GM21619 (cell line): ENCODE measurements at regions not wholly inside any gene's neighbourhood (a gene's known extent, or its start where the extent isn't known, plus 50 kb on each side); places are given as distances from the start of the nearest gene placed in this dataset.

Source experiments
- ATAC-seq: cut with Tn5 transposase; IDR thresholded peaks from one replicate; pipeline ENCODE4 v1.9.1; 2021; ENCODE audit not compliant: unreplicated experiment

GRCh38 chr2:120424274-120424796 is 78.4 kb downstream of the INHBB start:
- no peak for ATAC-seq

DNA sequence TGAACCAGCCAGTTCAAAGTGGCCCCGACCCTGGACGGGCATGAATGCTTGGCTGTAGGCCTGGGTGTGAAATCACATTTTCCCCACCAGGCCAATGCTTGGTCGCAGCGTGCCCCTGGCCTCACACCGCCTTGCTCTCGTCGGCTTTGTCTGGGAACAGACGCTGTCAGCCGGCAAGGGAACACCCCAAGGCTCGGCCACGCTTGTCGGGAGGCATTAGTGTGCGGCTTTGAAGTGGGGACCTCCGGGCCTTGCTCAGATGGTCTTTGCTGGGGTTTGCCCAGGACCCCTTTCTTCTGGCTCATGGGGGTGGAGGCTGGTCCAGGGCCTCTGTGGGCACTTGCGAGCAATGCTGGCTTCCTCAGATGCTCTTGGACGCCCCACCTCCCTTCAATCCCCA is 79.1 kb downstream of the INHBB start:
- no peak for ATAC-seq

- no peak for ATAC-seq
Measured at GRCh38 chr2:120428748-120429147, 82.8 kb downstream of the INHBB start.

GRCh38 chr2:120429586-120430500 is 83.9 kb downstream of the INHBB start:
- no peak for ATAC-seq

DNA sequence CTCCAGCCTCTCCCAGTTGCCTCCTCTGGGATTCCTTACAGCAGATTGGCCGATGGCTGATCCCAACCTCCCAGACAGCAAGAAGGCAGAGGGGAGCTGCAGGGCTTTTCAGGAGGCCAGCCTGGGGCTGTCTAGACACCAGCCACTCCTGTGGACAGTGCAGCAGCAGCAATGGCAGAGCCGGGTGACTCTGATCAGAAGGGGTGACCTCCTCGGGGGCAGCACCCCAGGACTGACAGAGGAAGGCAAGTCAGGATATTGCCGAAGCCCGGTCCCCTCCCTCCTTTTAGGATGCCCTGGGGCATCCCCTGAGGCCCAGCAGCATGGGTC is 84.5 kb downstream of the INHBB start:
- ATAC-seq: no peak

- no peak for ATAC-seq
Measured at GRCh38 chr2:120430957-120431356, 85.0 kb downstream of the INHBB start.

DNA sequence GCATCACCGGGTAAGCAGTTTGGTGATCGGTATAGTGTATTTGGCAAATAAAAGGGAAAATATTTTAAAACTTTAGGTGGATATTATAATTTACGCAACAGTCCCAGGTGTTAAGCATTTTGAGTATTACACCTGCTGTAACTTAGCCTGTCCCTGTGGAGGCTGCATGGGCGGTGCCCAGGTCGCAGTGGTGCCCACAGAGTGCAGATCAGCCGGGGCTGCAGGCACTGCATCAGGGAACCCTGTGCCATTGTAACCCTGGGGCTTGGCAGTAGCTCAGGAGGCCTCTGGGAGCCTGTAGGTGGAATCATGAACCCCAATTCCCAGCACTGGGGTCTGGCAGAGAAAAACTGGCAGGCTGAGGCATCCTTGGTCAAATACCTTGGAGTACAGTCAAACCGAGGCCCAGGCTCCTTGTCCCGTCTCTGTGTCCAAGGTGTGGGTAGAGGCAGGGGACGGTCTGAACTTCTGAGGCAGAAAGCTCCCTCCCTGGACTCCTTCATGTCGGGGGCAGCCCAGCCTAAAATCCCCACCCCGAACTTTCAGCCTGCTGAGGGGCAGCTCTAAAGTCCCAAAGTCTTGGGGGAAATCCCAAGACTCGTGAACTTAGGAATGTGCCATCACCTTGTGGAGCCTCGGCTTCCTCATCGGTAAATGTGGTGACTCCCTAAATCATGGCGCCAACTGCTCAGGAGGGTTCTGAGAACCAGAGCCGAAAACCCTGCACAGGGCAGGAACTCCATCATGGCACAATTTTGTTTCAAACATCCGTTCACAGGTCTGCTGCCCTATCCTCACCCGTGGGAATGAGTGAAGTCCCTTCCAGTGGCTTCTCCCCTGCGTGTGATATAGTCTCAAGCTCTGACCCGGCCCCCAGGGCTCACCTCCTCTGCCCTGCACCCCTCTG is 85.7 kb downstream of the INHBB start:
- no peak for ATAC-seq

DNA sequence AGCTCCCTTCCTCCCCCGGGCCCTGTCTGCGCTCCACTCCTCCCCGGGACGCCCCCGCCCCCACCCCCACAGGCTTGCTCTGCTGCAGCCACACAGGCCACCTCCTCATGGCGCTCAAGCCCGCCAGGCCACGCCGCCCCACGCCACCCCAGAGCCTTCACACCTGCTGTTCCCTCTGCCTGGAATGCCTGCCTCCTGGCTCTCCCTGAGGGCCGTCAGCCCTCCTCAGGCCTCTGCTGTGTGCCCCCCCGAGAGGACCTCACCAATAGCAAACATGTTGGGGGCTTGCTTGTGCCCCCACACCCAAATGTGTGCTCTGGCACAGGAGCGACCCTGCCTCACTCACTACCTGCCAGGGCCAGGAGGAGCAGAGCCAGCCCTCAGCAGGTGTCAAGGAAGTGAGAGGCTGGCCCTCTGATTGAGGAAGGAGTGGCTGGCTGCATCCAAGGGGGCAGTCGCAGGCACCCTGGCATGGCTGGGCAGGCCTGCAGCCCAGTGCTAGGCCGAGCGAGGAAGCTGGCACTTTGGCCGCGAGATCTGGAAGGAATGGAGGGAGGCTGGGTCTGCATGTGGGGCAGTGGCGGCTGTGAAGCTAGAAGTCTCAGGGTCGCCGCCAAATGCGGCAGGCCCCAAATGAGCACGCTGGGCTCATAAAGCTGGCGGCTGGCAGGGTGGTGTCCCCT is 86.5 kb downstream of the INHBB start:
- no peak for ATAC-seq

- no peak for ATAC-seq
Measured at GRCh38 chr2:120432976-120433815, 87.3 kb downstream of the INHBB start.

DNA sequence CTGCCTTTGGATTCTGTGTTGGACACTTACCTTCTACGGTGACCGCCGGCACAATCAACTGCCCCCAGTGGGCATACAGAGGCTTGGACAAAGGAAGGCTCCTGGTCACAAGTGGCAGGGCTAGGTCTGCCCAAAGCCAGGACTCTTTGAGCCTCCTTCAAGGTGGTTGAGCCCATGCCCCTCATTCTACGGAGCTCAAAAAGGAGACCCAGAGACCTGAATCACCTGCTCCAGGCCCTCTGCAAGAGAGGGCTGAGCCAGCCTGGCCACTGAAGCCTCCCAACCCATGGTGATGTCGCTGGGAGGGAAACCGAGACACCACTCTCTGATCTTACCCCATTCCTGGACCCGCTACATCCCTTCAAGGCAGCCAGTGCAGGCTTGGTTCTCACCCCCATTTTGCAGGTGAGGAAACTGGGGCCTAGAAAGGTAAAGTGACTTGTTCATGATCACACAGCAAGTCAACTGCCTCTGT is 87.9 kb downstream of the INHBB start:
- no peak for ATAC-seq

GRCh38 chr2:120434492-120435308 is 88.8 kb downstream of the INHBB start:
- no peak for ATAC-seq

DNA sequence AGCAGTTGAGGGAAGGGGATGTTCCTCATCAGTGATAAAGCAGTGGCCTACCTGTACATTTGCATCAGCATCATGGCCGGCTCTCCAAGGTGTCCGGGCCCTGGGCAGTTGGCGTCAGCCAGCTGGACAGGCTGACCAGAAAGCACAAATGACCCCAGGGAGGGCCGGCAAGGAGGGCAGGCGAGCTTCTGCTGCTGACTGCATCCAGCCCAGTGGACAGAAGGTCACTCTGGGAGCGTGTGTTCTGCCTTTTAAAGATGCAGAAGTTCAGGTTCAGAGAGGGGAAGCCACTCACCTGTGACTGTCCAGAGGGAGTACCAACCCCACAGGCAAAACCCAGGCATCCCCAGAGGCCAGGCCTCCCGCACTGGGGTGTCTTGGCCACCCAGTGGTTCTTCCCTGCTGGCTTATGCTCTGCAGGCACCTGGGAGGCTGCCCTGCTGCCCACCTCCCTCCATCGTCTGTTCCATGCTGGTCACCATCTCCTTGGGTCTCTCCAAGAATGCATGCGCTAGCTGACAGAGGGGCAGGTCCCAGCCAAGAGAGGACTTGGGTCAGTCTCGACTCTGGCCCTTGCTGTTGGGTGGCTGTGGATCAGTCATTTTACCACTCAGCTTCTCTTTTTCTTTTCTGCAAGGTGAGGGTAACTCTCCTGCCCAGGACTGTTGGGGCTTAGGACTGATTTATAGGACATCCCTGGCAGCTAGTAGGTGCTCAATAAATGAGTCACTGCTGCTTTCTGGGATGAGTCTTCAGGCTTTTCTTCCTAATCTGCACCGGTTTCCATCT is 89.9 kb downstream of the INHBB start:
- ATAC-seq: no peak

DNA sequence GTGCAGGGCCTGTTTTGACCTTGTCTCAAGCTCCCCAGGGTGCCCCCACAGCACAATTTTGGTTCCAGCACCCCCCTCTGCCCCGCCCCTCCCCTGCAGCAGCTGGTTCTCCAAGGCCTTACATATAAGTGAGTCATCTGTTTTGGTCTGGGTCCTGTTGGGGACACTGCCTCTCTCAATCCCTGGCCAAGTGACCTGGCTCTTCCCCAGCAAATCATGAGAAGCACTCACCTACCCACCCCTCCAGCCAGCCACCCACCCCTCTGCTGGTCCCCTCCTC is 90.5 kb downstream of the INHBB start:
- ATAC-seq: no peak

DNA sequence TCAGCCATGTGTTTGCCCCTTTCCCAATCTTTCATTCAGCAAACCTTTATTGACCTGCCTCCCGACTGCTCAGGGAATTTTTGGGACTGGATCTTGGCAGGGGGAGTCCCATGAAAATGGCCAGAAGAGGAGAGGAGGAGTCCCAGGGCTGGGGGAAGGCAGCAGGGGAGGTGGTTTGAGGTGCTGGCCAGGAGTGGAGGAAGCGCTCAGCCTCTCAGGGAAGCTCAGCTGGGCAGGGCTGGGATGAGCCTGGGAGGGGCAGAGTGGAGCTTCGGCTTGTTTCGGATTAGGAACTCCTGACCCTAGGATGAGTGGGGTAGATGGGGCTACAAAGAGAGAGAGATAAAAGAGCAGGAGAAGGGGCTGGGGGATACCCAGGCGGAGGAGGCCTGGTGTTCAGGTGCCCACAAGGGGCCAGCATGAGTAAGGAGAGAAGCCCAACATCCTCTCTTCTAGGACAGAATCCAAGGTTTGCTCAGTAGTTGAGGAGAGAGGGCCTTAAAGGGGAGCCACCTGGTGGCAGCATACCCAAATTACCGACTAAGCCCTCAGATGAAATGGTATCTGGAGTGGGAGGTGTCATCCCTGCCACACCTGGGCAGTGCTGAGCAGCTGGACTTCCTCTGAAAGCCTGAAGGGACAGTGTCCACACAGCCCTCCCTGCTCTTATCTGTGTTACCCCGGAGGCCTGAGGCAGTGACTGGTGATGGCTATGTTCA is 91.1 kb downstream of the INHBB start:
- ATAC-seq: no peak

DNA sequence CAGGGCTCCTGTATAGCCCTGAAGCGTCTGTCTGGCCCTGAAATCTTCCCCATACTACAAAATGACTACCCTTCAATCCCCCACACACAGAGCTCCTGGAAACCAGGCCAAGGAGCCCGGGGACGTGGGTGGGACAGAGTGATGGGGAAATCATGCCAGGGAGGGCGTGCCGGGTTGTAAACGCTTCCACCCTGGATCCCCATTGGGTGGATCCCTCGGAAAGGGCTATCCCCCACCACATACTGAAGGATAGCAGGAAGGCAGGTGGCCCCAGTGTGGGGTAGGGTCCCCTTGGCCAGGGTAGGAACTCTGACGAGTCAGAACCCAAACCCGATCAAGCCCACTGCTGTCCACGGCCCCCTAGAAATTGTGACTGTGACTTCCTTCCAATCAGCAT is 91.7 kb downstream of the INHBB start:
- ATAC-seq: no peak

DNA sequence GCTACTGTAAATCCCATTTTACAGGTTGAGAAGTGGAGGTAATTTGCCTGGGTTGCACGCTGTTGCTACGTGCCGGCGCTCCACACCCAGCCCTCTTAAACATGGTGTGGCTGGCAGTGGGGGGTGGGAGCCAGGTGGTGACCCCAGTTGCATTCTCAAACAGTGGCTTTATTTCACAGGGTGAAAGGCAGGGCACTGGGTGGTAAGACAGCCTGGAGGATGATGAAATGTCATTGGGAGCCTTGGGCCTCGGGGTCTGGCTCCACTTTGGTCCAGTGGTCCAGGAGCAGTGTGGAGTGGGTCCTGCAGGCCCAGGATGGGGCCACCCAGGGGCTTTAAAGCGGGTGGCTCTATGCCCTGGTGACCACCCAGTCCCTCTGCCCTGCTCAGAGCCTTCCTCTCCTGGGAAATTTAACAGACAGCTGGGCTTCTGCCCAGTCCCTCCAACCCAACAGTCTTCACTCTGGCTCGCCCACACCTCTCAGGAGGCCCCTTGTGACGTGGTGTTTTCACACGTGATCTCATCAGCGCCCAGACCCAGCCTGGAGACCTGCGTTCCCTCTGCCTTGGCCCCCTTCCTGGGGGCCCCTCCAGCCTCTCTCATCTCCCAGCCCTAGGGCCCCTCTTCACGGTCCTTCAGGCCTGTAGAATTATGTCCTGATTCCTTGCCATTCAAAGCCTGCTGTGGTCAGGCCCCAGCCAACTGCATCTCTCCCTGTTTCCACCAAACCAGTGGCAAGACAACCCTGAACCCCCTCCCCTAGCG is 92.5 kb downstream of the INHBB start:
- ATAC-seq: no peak

DNA sequence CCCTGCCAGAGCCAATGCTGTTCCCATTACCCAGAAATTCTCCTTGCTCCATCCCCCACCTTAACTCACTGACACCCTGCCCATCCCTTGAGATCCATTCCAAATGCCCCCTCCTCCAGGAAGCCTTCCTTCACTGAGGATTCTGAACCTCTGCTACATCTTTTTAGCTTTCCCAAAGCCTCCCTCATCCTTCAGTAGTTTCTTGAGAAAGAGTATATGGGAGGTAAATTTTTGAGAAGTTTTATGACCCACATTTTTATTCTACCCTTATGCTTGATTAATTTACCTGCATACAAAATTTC is 93.1 kb downstream of the INHBB start:
- no peak for ATAC-seq
